Hematopoietic multipotent progenitor cell treated with erythropoietin and hydrocortisone succinate and interleukin-3 and kit ligand, for 4 days (in vitro differentiated cells): ENCODE measurements at regions not wholly inside any gene's neighbourhood (a gene's known extent, or its start where the extent isn't known, plus 50 kb on each side); places are given as distances from the start of the nearest gene placed in this dataset.
"Not testable (repeated sequence)": the region's sequence is repeated elsewhere in the genome, so short reads cannot be mapped to it uniquely, and the experiment has no call there.

Experiments
- DNase-seq: peaks from one replicate; pipeline ENCODE4 v3.0.0-alpha.2; 2015

GRCh38 chr18:33853187-33853586 lies 275.2 kb downstream of the ASXL3 start:
- DNase-seq = no peak

- DNase-seq = no peak
Measured at GRCh38 chr18:33851546-33852078, 273.6 kb downstream of the ASXL3 start.

- DNase-seq = no peak
Measured at GRCh38 chr18:33849731-33850130, 271.7 kb downstream of the ASXL3 start.

- no peak for DNase-seq
Measured at GRCh38 chr18:33844232-33844631, 266.2 kb downstream of the ASXL3 start.

GRCh38 chr18:33841221-33841967 lies 263.4 kb downstream of the ASXL3 start:
- DNase-seq = no peak

- no peak for DNase-seq
Measured at GRCh38 chr18:33840212-33840593, 262.2 kb downstream of the ASXL3 start.

- peak; percentile 74 for DNase-seq
Measured at GRCh38 chr18:33839452-33840211, 261.6 kb downstream of the ASXL3 start.

- no peak for DNase-seq
Measured at GRCh38 chr18:33838054-33838453, 260.0 kb downstream of the ASXL3 start.

GRCh38 chr18:33837191-33837590 lies 259.2 kb downstream of the ASXL3 start:
- no peak for DNase-seq

- no peak for DNase-seq
Measured at GRCh38 chr18:33836564-33836963, 258.5 kb downstream of the ASXL3 start.

- DNase-seq = no peak
Measured at GRCh38 chr18:33835419-33835818, 257.4 kb downstream of the ASXL3 start.

- DNase-seq = no peak
Measured at GRCh38 chr18:33833842-33834241, 255.8 kb downstream of the ASXL3 start.

GRCh38 chr18:33831424-33831823 lies 253.4 kb downstream of the ASXL3 start:
- no peak for DNase-seq

GRCh38 chr18:33830213-33830612 lies 252.2 kb downstream of the ASXL3 start:
- DNase-seq = no peak

- no peak for DNase-seq
Measured at GRCh38 chr18:33828949-33829348, 250.9 kb downstream of the ASXL3 start.

- no peak for DNase-seq
Measured at GRCh38 chr18:33826151-33826550, 248.1 kb downstream of the ASXL3 start.

- no peak for DNase-seq
Measured at GRCh38 chr18:33821503-33821902, 243.5 kb downstream of the ASXL3 start.

- DNase-seq = no peak
Measured at GRCh38 chr18:33820517-33821371, 242.7 kb downstream of the ASXL3 start.

GRCh38 chr18:33819692-33820343 lies 241.8 kb downstream of the ASXL3 start:
- DNase-seq = not testable (repeated sequence)

- DNase-seq = no peak
Measured at GRCh38 chr18:33818145-33818544, 240.1 kb downstream of the ASXL3 start.

GRCh38 chr18:33817096-33817495 lies 239.1 kb downstream of the ASXL3 start:
- no peak for DNase-seq

- DNase-seq = no peak
Measured at GRCh38 chr18:33814546-33814945, 236.5 kb downstream of the ASXL3 start.

GRCh38 chr18:33812186-33812585 lies 234.2 kb downstream of the ASXL3 start:
- no peak for DNase-seq
